Activated CD8-positive, alpha-beta memory T cell treated with anti-CD3 and anti-CD28 coated beads, Interleukin-2, amount 50 U/mL, for 24 hours (primary cell): ENCODE measurements at regions not wholly inside any gene's neighbourhood (a gene's known extent, or its start where the extent isn't known, plus 50 kb on each side); places are given as distances from the start of the nearest gene placed in this dataset.
"Not testable (repeated sequence)": the region's sequence is repeated elsewhere in the genome, so short reads cannot be mapped to it uniquely, and the experiment has no call there.

ENCODE experiments used
- DNase-seq: peaks from one replicate; pipeline ENCODE4 v3.0.0-alpha.2; 2020; ENCODE audit errors: extremely low read depth

DNA sequence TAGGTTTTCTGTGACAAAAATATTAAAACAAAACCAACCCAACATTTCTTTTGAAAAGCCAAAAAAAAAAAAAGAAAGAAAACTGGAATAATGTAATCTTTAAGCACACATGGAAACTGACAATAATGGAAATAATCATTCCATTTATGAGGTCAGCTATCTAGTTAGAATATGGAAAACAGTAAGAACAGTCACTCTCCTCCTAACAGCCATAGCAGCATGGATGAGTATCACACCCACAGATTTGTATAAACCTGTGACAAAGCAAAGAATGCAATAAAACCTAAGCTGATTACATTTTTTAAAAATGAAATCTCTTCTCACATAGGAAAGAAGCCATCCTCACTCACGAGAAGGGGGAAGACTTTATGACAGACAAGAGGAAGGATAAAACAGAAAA is 437.8 kb downstream of the NYAP2 start:
- no peak for DNase-seq

DNA sequence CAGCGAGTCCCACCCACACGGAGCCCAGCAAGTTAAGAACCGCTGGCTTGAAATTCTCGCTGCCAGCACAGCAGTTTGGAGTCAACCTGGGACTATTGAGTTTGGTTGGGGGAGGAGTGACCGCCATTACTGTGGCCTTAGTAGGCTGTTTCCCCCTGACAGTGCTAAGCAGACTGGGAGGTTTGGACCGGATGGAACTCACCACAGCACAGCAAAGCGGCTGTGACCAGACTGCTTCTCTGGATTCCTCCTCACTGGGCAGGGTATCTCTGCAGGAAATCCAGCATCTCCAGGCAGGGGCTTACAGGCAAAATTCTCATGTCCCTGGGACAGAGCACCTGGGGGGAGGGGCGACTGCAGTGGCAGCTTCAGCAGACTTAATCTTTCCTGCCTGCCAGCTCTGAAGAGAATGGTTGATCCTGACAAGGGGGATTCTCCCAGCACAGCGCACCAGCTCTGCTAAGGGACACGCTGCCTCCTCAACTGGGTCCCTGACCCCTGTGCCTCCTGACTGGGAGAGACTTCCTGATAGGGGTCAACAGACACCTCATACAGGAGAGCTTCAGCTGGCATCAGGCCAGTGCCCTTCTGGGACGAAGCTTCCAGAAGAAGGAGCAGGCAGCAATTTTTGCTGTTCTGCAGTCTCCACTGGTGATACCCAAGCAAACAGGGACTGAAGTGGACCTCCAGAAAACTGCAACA is 425.4 kb downstream of the NYAP2 start:
- no peak for DNase-seq

DNA sequence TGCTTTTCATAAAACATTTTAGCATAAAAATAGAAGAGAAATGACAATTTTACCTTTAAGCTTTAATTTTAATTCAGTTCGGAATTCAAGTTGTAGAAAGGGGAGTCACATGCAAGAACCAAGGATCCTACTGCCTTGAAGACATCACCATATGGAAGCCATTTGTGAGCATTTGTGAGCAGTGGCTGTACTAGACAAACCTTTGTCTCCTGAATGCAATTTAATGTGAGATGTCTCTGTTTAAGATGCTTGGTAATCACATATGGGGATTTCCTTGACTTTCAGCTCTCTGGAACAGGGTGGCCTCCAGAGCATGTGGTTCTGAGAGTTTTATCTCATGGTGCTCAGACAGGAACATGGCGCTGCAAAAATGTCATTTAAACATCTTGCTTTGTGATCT is 421.8 kb downstream of the NYAP2 start:
- DNase-seq: no peak

DNA sequence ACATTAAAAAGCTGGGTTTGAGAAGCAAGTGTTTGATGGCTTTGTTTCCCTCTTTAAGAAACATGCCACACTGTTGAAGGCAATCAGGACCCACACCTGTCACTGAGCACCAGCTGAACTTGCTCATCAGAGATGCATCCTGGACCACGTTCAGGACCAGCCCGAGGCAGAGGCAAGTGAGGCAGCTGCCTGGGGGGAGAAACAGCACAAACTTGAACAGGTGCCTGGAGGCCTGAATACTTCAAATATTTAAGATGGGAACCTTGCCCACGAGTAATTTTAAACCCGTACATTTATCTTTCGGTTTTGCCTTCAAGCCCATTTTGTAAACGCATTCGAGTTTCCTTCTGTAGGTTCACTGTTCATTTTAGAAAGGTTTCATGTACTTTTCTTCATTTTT is 421.3 kb downstream of the NYAP2 start:
- no peak for DNase-seq

DNA sequence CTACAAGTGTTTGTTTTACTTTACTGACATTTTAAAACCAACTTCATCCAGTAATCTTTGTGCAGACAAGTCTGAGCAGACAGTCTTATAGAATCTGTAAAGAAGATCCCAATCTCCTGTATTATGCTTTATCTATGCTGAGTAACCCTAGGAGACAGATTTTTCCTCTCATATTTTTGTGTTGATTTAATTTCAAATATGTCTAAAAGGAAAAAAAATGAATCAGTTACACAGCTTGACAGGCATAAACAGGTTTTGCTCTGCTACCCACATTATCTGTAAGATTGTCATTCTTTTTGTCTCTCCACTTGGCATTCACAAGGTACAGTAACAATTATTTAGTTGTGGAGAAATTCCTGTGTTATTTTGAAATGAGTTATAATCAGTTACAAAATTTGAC is 415.0 kb downstream of the NYAP2 start:
- DNase-seq: no peak

DNA sequence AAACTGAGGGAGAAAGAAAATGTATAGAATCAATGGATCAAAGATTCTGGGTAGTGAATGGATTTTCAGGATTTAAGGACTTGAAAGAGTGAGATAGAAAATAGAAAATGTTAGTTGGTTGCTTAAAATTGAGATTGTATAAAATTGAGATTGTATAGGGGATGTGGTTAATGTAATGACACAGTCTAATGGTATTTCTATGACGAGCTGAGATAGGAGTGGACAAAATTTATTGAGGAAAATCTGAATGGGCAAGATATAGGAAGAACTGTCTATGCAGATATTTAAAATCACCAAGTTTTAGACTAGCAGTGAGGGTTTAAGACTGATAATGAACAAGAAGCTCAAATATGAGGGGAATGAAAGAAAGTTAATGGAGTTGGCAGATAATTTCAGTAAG is 406.6 kb downstream of the NYAP2 start:
- DNase-seq: no peak

DNA sequence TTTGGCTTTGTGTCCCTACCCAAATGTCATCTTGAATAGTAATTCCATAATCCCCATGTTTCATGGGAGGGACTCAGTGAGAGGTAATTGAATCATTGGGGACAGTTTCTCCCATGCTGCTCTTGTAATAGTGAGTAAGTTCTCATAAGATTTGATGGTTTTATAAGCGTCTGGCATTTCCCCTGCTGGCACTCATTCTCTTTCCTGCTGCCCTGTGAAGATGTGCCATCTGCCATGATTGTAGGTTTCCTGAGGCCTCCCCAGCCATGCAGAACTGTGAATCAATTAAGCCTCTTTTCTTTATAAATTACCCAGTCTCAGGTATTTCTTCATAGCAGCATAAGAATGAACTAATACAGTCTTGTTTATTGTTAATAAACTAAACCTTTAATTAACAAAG is 402.6 kb downstream of the NYAP2 start:
- not testable (repeated sequence) for DNase-seq

DNA sequence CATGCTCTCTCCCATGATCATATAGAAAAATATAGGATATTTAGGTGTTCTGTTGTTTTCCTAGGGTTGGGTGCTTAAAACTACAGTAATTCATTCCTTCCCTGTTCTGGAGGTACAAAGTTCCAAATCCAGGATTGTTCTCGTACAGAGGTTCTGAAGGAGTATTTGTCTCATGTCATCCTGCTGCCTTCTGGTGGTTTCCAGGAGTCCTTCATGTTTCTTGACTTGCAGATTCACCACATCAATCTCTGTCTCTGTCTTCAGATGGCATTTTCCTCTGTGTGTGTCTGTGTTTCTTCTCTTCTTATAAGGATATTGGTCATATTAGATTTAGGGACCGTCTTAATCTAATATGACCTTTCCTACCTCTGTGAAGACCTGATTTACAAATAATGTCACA is 397.9 kb downstream of the NYAP2 start:
- DNase-seq: no peak

DNA sequence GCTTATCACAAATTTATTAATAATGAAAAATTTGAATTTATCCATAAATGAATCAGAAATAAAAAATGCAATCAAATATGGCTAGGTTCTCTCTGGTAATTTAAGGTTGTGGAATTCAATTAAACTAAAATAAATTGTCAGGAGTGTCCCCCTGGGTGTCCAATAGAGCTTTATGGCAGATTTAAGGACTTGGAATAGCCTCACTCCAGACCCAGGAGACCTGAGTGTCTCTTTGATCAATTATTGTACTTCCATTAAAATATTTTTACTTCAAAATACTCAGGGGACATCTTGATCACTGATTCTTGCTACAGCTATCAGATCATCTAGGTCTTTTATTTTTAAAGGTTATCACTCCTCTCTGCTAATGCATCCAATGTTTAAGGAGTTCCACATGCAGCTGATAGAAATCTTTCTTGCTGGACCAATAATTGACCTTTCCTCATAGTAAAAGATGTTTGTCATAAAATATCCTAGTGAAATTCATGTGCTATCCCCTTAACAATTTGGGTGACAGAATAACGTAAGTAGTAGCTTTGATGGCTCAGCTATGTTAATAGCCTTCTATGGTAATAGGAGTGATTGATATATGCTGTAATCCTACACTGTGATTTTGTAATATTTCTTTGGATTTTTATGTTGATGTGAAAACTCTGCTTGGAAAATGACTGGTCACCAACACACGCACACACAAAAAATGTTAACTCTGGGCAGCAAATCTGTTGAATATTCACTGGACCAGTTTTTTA is 395.3 kb downstream of the NYAP2 start:
- no peak for DNase-seq

DNA sequence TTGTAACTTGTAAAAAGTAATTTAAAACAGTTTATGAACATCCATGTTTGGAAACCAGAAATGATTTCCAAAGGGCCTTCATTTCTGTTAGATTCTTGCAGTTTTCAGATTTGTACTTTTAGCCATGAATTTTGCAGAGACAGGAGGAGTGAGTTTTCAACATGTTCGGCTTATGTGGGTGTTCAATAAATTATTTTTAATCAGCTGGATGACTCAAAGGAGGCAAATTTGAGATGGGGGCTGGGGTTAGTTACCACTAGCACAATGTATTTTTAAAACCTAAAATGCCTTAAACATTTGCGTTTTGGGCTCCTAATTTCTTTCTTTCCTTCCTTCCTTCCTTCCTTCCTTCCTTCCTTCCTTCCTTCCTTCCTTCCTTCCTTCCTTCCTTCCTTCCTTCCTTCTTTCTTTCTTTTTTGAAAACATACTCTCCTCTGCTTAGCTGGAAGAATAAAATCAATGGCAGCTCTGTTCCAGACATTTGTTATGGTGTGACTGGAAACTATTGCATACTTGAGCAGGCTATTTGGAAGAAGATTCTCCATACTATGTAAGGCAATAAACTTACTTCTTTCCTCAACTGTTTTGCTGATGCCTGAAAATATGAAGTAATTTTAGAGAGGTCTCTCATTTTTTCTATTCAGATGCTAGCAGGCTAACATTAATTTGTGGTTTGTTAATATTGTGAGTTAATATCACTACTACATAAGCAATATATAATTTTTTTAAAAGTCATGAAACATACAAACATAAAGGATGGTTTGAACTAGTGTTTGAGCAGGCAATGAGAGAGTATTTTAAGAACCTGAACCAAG is 394.4 kb downstream of the NYAP2 start:
- DNase-seq: no peak

DNA sequence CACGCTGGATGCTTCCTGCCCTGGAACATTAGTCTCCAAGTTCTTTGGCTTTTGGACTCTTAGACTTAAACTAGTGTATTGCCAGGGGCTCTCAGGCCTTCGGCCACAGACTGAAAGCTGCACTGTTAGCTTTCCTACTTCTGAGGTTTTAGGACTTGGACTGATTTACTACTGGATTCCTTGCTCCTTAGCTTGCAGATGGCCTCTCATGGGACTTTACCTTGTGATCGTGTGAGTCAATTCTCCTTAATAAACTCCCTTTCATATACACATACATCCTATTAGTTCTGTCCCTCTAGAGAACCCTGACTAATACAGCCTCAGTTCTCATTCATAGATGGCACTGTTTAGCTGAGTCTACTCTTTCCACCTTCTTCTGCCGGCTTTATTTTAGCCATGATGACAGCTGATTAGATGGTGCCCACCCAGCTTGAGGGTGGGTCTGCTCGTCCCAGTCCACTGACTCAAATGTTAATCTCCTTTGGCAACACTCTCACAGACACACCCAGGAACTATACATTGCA is 389.1 kb downstream of the NYAP2 start:
- DNase-seq: no peak

DNA sequence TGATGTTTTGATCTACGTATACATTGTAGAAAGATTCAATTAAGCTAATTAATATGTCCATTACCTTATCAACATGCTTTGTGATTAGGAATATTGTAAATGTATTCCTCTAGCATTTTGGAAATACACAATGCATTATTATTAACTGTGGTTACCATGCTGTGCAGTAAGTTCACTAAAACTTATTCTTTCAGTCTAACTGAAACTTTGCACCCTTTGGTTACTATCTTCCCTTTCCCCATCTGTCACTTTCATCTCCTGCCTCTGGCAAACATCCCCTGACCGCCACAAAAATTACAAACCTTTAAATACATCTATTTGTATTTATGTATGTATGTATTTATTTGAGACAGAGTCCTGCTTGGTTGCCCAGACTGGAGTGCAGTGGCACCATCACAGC is 388.0 kb downstream of the NYAP2 start:
- no peak for DNase-seq

DNA sequence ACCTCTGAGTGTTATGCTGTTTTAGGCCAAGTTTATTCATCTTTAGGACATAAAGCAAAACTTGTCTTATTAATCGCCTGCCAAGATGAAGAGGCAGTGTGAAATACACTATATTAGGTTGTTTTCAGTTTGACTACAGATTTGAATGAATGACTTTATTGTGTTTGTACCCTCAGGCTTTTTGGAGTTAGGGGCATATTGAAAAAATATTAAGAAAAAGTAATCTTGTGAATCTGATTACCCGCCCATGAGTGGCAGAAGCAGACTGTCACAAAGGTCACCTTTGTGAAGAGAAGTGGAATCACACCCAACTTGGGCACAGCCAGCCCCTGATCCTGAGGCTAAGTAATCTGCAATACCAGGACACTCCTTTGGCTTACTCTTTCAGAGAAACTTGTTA is 382.5 kb downstream of the NYAP2 start:
- DNase-seq: no peak

DNA sequence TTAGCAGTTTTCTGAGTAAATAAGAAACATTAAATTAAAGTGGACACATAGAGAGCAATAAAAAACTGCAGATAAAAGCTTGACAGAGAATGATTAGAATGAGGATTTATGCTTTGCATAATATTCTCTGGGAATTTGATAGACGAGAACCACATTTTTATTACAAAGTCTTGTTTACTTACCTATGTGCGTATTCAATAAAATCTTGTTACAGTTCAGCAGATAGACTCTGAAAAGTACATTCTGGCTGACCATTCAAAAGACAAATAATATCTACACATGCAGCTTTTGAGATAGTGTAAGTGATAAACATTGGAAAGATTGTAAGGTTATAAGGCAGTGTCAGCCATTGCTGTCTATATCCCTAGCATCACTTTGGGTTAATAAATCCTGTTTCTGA is 381.6 kb downstream of the NYAP2 start:
- no peak for DNase-seq

DNA sequence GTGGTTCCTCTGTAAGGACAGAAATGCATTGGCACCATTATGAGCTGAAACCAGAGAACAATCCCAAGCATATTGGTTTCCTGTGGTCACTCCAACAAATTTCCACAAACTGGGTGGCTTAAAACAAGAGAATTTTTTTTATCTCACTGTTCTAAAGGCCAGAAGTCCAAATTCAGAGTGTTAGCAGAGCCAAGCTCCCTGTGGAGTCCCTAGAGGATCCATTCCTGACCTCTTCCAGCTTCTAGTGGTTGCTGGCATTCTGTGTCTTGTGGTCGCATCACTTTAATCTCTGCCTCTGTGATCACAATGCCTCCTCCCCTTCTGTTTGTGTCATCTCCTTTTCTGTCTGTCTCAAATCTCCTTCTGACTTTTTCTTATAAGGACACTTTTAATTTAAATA is 380.3 kb downstream of the NYAP2 start:
- no peak for DNase-seq

DNA sequence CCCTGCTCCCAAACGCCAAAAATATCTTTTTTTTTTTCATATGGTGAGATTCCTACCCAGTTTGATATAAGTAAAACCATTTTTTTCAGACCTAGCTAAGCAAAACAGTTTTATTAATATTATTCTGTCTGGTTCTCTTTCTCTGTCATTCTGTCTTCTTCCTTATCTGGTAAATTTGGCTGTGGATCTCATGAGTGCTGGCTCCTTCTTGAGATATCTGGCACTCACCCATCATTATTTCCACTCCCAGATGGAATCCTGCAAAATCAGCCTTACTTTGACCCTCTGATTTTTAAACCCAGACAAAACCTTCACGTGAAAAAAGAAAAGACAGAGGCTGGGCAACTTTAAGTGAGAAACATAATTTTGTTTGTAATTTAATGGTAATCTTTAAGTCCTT is 373.6 kb downstream of the NYAP2 start:
- no peak for DNase-seq

DNA sequence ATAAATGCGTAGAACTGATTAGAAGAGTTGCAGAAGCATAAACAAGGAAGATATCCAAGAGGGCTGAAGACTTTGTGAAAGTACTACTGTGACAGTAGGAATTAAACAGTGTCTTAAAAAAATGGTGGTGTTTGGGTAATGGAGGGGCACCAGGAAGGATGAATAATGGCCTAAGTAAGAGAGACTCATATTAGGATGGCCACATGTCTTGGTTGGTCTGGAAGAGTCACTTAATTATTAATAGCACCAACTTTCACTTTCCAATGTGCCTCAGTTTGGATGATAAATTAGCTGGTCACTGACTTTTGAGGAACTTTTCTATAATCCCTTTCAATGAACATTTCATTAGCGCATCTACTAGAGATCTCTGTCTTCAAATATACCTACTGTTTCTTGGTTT is 372.2 kb downstream of the NYAP2 start:
- no peak for DNase-seq

DNA sequence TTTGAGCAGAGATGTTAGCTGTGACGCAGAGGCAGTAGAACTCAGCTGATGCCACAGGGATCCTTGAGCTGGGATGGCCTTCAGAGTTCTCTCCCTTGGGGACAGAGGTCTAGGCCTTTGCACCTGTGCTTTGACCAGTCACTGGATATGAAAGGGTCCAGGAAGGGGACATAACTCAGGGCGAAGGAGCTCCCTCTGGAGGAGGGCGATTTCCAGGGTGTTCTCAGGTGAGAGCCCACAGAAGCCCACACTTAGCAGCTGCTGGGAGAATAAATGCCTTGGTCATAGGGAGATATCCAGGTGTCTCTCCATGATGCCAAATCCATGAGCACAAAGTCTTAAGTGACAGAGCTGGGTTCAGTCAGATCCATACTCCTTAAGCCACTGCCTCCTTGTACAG is 369.2 kb downstream of the NYAP2 start:
- DNase-seq: no peak

DNA sequence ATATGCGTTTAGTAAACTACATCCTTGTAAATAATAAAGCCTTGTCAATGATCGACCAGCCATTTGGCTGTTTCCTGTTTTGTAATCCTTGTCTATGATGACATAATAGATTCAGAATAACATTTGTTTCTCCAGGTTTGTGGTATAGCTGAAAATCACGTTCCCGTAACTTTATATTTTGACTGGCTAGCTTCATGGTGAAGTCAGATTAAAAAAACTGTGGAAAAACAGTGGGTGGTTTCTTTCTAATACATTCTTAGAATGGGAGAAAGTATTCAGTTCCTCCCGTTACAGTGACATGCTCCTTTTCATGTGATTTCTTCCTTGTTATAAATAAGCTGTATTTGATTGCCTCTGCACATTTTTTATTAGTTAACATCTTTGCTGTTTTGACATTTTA is 366.9 kb downstream of the NYAP2 start:
- no peak for DNase-seq

DNA sequence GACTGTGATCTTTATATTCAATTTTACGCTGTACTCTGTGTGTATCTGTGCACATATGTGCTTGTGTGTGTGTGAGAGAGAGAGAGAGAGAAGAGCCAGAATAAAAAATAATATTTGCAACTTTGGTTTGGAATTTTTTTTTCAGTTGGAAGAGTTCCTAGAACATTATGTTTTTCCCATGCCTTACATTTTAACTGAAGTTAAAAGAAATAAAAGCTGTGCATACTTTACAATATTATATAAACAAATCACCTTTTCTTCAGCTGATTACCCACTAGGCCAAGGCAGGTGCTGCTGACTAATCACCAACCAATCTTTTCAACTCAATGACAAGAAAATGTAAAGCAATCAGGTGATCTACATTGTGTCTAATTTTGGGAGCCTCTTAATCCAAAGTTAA is 366.3 kb downstream of the NYAP2 start:
- DNase-seq: no peak

DNA sequence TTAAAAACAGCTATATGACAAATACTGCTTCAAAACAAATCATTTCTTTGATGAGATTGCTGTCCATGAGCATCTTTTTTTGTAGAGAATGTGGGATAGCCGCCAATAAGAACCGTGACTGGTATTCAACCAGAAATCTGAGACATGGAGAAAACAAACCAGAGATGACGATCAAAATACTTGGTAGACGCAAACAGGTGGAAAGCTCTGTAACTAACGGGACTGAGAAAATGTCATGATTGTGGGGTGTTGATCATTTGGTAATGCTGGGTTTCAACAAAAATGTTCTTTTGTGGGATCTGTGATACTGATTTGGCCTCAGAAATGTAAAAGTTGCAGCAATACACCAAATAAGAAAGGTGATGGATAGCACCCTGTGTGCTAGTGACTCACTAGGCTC is 364.8 kb downstream of the NYAP2 start:
- DNase-seq: no peak

DNA sequence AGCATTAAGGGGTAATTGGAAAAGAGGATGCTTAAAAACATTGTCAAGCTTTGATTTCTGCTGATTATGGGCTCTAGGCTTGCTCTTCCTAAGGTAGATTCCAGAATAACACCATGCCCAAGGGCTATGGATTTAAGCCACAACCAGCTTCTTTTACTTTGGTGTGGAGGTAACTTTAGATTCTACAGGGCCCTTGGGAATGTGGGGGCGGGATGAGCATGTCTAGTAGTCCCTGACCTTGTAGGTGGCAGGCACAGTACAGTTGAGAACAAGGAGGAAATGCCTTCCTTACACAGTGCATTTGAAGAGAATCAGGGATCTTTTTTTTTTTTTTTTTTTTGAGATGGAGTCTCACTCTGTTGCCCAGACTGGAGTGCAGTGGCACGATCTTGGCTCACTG is 364.2 kb downstream of the NYAP2 start:
- no peak for DNase-seq

DNA sequence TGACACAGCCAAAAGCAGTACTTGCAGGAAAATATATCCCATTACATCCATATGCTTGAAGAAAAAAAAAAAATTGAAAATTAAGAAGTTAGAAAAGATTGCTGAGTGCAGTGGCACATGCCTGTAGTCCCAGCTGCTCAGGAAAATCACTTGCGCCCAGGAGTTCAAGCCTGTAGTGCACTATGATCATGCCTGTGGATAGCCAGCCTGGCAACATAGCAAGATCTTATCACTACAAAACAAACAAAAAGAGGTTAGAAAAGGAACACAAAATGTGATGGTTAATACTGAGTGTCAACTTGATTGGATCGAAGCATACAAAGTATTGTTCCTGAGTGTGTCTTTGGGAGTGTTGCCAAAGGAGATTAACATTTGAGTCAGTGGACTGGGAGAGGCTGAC is 361.9 kb downstream of the NYAP2 start:
- no peak for DNase-seq
